GM18519 (cell line): ENCODE measurements at regions not wholly inside any gene's neighbourhood (a gene's known extent, or its start where the extent isn't known, plus 50 kb on each side); places are given as distances from the start of the nearest gene placed in this dataset.
A peak's percentile ranks its signal among the peaks of the same experiment; 100 is the strongest.
"Not testable (repeated sequence)": the region's sequence is repeated elsewhere in the genome, so short reads cannot be mapped to it uniquely, and the experiment has no call there.

Source experiments
- ATAC-seq: cut with Tn5 transposase; IDR thresholded peaks from one replicate; pipeline ENCODE4 v1.9.1; 2021; ENCODE audit warnings: mild to moderate bottlenecking, moderate library complexity; ENCODE audit not compliant: unreplicated experiment, low FRiP score

DNA sequence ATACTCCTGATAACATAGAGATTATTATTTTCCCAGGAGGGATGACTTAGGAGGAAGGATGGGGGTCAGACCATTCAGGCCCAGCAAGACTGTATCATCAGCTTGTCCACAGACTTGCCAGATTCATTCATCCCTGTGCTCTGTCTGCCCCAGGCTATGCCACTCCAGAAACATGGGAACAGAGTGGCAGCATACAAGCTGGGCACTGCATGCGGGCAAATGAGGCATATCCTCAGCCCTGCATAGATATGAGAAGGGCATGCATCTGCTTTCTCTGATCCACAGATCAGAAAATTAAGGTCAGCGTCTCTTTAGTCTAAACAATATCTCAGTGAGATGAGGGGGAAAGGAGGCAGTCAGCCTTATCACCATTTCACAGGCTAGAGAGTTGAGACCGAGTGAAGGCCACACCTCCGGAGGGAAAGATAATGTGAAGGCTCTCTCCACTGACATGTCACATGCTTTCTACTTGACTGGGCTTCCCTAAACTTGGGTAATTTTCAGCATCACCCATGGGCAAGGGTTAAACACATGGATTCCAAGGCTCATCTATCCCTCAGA is 140.5 kb downstream of the TFAP2B start:
- no peak for ATAC-seq

GRCh38 chr6:50961611-50962010 is 142.9 kb downstream of the TFAP2B start:
- no peak for ATAC-seq

DNA sequence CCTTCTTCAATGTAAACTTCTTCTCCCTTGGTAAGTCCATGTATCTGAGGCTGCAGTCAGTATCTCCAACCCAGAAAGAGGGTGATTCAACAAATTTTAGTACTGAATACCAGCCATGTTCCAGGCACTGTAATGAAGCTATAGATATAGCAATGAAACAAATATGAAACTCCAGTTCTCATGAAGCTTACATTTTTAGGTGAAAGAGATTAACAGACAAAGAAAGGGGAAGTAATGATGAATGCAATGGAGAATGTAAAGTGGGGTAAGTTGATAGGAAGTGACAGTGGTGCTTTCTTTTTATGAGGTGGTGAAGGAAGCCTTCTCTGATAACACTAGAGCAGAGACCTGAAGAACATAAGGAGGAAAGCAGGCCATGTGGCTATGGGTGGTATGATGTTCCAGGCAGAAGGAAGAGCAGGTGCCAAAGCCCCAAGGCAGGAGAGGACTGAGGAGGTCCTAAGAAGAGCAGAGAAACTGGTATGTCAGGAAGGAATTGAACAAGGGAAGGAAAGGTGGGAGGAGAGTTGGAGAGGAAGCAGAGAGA is 143.6 kb downstream of the TFAP2B start:
- peak; percentile 38 for ATAC-seq

- ATAC-seq: no peak
These were observed 145.3 kb downstream of the TFAP2B start for GRCh38 chr6:50963952-50964351.

GRCh38 chr6:50965495-50965894 is 146.8 kb downstream of the TFAP2B start:
- ATAC-seq: no peak

- ATAC-seq: peak; percentile 94
These were observed 147.9 kb downstream of the TFAP2B start for GRCh38 chr6:50966532-50966931.

- peak; percentile 34 for ATAC-seq
These were observed 148.3 kb downstream of the TFAP2B start for GRCh38 chr6:50966986-50967385.

DNA sequence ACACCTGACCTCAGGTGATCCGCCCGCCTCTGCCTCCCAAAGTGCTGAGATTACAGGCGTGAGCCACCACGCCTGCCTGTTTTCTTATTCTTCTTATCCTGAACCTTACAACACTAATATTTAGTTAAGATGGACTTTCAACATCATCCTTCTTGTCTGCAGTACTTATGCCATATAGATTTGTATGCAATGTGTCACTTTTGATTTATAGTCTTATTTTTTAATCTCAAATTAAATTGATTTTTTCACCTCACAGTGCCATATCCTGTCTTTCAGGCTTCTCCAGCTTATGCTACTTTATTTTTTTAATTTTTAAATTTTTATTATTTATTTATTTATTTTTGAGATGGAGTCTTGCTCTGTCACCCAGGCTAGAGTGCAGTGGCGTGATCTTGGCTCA is 149.6 kb downstream of the TFAP2B start:
- not testable (repeated sequence) for ATAC-seq

DNA sequence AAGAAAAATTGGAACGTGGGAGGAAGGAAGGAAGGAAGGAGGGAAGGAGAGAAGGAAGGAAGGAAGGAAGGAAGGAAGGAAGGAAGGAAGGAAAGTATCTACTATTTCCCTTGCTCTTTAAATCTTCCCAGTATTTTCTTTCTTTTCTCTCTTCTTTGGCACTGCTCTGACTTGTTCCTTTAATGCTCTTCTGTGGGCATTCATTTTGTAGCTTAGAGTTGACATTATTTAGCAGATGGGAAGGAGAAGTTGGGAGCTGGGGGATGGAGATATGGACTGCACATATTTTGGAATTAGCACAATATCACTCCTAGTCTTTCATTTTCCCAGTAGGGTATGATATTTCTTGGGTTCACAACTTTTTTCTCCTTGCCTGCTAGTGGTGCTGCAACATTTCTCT is 152.2 kb downstream of the TFAP2B start:
- no peak for ATAC-seq

- ATAC-seq: no peak
These were observed 154.8 kb downstream of the TFAP2B start for GRCh38 chr6:50973464-50973863.

DNA sequence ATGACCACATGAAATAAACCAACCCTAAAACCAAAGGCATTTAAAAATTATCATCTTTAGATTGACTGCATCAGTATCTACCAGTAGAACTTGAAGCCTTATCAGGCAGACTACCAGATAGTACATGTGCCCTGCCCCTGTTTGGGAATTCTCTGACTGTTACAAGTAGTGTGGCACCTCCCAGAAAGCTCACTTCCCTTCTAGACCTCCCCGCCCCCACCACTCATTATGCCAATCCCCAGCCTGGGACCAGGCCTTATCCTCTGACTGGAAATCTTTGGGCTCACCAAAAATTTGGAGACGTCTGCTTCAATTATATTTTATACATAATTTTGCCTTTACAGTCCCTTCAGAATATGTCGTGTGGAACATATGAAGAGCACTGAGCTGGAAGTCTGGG is 155.6 kb downstream of the TFAP2B start:
- ATAC-seq: no peak

- ATAC-seq: no peak
These were observed 156.5 kb downstream of the TFAP2B start for GRCh38 chr6:50975216-50975615.

GRCh38 chr6:50976907-50977306 is 158.2 kb downstream of the TFAP2B start:
- no peak for ATAC-seq

DNA sequence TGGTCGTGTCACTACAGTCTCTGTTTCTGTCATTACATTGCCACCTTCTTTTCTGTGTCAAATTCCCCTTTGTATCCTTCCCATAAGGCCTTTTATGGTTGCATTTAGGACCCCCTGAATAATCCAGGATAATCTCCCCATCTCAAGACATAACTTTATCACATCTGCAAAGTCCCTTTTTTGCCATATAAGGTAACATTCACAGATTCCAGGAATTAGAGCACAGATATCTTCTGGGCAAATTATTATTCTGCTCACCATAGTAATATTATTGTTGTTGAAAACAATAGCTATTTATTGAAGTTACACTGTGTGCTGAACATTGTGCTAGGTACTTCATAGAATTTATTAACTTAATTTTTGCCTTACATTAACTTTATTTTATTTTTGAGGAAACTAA is 159.1 kb downstream of the TFAP2B start:
- ATAC-seq: no peak

DNA sequence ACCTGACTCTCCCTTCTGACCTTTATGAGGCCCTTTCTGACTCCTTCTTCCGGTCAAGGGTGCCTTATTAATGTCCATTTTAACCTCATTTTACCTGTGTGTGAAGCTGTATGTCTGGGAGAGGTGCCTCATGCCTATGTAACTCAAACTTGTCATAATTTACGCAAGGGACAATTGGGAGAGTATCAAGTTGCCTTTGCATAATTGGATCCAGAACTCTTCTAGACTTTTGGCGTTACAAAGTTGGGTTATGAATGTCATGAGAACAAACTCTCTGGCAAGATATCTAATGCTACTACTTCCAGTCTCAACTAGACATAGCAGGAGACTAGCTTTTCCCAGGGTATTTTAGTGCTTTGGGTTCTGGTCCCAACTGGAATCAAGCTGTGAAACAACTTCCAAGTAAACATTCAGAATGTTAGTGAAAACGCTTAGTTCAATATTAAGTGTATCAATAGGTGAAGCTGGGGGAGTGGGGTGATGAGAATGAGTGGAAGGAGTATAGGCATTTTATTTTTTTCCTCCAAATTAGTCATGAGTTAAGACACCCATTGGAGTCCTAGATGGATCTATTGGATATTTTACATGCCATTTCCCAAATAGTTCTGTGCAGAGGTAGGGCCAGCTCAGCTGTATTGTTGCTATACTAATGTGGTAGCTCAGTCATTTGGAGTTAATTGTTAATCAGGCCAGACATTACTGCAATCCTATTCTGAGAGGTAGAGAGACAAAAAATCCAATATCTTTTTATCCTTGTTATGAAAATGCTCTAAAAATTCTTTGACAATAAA is 159.9 kb downstream of the TFAP2B start:
- no peak for ATAC-seq

DNA sequence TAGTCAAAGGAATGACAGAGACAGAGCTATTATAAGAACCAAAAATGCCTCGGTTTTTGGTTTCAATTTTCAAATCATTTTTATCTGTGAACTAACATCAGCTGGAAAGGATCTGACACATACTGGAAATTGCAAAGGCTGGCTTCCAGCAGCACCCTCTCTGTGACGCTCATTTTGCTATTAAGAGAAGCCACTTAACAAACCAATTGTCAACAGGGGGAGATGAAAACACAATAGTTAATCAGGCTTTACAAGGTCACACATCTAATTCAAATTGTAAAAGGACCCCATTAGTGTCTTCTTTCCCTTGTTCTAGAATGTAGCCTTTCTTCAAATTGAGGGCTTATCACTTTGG is 160.5 kb downstream of the TFAP2B start:
- ATAC-seq: no peak

DNA sequence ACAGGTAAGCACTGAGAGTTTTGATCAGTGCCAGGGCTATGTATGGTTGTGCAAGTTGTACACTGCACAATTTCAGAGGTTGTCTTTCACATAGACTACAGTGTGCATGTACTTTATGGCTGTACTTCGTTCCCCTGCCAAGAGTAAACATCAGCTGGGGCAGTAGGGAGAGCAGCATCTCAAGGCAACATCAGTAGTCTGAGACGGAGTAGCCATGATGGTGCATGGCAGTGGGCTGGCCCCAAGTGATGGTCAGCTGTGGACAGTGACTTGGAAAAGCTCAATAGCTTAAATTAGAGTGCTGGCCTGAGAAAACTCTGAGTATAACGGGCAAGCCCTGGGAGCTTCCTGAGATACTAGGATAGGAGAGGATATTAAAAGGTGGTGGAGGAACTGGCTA is 165.5 kb downstream of the TFAP2B start:
- no peak for ATAC-seq

DNA sequence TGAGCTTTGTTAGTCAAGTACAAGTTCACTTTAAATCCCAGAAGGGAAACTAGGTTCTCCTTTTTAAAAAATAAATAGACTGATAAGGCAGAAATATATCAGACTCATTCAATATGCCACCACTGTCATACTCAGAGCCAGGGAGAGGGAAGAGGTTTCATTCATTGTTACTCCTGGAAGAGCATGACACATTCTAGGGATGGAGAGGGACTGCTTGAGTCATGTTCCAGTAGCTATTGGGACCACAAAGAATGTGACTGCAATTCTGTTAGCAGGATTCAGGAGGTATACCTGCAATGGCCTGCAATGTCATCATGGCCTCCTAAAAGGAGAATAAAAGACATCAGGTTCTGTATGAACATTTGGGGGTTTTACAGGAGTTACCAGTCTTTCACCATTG is 167.6 kb downstream of the TFAP2B start:
- ATAC-seq: no peak

DNA sequence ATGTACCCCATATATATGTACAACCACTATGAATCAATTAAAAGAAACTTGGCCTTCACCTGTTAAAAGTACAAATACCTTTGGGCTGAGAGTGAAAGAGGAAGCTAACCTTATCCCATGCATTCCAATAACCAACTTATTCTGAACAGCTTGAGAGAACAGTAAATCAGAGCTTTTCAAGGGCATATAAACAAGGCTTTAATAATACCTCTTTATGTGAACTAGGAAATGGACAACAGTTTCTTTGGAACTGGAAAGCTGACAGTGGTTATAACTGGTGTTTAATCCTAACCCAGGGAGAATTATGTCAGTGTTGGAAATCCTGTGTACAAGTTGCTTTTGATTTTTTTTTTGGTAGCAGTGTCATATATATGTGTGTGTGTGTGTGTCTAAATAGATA is 170.5 kb downstream of the TFAP2B start:
- ATAC-seq: no peak

DNA sequence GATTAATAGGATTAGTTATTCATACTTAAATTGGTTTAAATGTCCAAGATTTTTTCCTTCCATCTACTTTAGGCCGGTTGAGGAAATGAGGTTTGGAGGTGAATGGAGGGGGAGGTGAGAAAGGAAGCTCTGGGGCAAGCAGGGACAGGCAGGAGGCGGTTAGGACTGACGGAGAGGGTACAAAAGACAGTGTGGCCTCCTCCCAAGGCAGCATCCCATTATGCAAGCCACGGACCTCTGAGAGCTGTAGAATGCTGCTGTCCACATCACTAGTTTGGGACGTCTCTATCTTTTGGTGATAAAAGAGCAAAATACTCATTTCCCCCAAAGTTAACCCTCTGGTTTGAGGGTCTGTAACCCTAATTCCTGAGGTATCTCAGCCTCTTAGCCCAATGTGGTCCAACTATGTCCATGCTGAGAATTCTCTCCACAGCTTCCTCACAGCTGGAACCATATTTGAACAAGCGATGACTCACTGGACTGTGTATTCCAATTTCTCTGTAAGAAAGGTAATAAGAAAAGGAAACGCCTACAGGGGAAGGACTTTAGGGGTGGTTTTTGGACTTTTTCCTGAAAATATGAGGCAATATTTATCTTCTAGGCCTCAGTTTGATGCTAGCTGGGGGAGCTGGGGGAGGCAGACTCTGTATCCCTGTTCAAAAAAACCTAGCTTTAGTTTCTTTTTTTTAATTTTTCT is 172.2 kb downstream of the TFAP2B start:
- ATAC-seq: no peak

DNA sequence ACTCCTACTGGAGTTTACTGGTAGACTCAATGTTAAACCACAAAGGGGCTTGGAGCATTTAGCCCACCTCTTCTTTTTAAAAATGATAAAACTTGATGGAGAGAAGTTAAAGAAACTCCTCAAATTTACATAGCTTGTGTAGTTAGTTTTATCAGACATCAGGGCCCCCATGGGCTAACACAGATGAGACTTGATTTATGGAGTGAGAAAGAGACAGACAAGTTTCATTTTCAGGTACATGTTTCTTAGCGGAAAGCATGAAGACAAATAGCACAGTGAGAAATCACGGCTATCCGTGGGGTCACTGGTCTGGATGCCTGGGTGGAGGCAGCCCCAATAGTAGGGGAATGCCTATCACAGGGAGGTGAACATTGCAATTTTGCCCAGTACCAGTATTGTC is 173.6 kb downstream of the TFAP2B start:
- no peak for ATAC-seq
